ENCODE measurements at regions not wholly inside any gene's neighbourhood (a gene's known extent, or its start where the extent isn't known, plus 50 kb on each side); places are given as distances from the start of the nearest gene placed in this dataset.

- no peak for TF ChIP-seq MAZ (IDR thresholded peaks at IDR 0.05; ENCODE audit: borderline replicate concordance, low read depth, low read length)
- no peak for TF ChIP-seq USF2 (IDR thresholded peaks at IDR 0.05; ENCODE audit: low read depth, low read length)
- TF ChIP-seq POLR2A (IDR thresholded peaks at IDR 0.05; ENCODE audit: low read depth, low read length): no peak
- no peak for TF ChIP-seq CTCF (conservative IDR thresholded peaks at IDR 0.05; ENCODE audit: low read depth, low read length)
Observed at GRCh38 chr6:167665698-167666330, 160.9 kb upstream of the AFDN start.

All from IMR-90 (cell line).